HG03060 (cell line): ENCODE measurements at regions not wholly inside any gene's neighbourhood (a gene's known extent, or its start where the extent isn't known, plus 50 kb on each side); places are given as distances from the start of the nearest gene placed in this dataset.
"Not testable (repeated sequence)": the region's sequence is repeated elsewhere in the genome, so short reads cannot be mapped to it uniquely, and the experiment has no call there.

Experiments used
- ATAC-seq: cut with Tn5 transposase; IDR thresholded peaks from one replicate; pipeline ENCODE4 v1.9.1; 2021; ENCODE audit warnings: low read depth, moderate number of reproducible peaks; ENCODE audit not compliant: unreplicated experiment

DNA sequence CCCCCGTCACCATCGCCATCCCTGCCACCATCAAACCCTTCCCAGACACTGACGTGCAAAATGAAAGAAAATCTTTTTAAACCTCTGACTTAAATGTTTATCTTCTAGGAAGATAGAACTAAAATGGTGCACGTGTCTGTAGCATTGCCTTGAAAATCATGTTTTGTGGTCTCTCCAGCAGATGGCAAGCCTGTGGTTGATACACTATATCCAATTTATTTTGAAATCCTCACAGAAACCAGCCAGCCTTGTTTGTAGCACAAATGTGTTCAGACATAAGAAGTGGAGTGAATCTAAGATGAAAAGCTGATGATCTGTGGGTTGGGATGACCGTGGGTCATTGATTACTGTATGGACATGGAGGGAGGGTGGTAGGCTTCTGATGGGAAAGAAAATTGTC lies 436.2 kb upstream of the SMIM21 start:
- ATAC-seq: no peak

DNA sequence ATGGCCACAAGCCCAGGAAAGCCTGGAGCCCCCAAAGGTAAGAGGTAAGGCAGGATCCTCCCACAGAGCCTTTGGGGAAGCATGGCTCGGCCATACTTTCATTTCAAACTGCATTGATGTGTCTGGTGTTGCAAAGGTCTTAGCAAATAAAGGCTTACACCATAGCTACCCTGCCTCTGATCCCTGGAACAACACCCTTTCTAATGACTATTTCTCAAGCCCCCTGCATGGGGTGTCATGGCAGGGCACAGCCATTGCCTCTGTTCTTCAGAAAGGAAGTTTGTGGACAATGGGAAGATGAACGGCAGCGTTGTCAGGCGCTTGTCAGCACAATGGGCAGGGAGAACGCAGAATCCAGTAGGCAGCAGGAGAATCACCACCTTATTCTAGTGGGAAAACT lies 435.0 kb upstream of the SMIM21 start:
- ATAC-seq: no peak

DNA sequence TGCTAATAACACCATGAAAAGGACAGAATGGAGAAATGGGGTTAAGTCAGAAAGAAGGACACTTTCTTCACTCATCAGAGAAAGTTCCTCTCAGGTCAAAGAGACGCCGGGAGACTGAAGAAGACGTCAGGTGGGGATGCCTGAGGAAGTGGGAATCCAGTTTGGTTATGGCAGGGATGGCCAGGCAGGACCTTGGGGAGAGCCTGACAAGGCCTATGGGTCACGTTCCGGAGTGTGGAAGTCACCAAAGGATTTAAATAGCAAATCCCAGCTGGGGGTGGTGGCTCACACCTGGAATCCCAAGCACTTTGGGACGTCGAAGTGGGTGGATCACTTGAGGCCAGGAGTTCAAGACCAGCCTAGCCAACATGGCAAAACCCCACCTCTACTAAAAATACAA lies 432.7 kb upstream of the SMIM21 start:
- no peak for ATAC-seq

DNA sequence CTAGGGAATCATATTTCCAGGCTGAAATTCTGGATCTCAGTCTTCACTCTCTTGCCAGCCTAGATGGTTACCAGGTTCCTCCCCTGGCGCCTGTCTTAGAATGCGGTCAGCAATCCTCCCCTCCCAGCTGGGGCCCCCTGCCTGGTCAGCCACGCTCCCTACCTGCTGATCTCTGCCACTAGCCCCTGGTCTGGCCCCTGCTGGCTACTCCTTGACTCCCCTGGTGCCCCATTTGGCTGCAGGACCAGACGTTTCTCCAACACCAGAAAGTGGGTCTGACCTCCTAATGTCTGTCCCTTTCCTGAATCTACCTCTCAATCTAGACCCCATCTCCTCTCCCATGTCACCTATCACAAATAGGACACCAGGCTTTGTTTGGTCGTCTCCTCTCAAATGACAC lies 432.0 kb upstream of the SMIM21 start:
- no peak for ATAC-seq

DNA sequence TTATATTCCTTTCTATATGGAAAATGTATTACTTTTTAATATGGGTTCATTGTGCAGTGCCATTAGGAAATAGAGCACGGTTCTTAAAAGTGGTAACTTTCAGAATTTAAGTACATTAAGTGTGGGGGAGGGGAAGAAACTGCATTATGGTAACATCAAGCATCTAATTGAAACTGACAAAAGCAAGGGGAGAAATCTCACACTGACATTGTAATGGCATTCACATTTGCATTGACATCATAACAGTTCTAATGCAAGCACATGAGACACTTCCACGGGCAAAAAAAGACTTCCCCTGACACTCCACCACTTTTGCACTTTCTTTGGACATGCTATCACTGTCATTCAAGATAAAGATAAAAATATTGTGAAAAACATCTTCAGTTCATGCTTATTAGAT lies 431.3 kb upstream of the SMIM21 start:
- no peak for ATAC-seq

DNA sequence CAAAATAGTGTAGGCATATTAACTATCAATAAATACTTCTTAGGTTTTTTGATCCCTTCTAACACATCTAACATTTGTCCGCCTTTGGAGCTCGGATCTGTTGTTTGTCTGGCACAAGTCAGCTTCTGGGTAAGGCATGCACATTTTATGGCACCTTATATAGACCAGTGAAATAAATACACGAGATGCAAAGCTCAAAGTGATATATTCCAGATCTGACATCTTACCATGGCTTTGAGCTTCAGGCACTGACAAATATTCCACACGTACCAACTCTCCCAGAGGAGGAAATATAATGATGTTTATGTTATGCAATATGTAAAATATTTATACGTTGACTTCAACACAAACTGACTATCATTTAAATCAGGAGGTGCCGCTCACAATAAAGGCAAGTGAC lies 430.1 kb upstream of the SMIM21 start:
- no peak for ATAC-seq

DNA sequence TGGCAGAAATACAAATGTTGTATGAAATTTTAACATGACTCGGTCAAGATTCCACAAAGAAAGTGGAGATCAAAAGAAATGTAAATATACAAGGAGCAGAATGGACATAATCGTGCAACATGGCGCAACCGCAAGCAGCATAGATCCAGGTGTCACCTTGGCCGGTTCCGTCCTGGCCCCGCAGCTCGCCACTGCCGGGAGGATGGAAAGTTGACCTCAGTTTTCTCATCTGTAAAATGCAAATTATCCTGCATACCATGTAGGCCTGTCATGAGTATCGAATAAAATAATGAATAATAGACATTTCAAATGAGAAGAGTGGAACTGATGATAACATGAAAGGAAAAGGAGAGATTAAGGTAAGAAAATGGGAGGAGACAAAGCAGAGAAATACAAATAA lies 427.3 kb upstream of the SMIM21 start:
- no peak for ATAC-seq

DNA sequence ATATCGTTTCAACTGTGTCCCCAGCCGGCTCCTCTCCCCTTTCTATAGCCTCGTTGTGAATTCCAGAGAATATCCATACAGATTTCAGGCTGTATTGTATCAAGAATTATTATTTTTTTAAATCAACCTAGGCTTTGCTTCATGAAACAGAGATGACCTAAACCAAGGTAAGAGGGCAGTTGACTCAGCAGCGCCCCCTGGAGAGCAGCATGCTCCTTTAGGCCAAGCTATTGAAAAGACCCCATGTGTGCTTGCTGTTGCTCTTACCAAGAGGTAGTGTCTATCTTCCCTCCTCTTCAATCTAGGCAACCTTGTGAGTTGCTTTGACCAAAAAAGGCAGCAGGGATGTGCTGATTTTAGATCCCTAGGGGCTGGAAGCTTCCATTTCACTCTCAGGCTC lies 426.7 kb upstream of the SMIM21 start:
- no peak for ATAC-seq

DNA sequence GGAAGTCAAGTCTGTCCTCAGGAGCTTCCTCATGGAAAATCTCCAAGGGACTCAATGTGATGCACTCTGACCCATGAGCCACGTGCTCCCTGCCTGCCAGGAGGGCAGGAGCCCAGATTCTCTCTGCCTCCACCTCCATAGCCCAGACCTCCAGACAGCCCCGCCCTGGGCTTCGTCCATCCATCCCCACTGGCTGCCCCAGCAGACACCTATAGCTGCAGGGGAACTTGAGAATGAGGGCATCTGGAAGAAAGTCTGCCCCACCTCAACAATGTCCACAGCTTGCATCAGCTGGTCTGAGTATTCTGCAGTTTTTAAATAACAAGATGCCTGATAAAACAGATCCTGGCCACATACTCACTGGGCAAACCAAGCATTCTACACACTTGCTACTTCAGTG lies 418.8 kb upstream of the SMIM21 start:
- ATAC-seq: no peak

DNA sequence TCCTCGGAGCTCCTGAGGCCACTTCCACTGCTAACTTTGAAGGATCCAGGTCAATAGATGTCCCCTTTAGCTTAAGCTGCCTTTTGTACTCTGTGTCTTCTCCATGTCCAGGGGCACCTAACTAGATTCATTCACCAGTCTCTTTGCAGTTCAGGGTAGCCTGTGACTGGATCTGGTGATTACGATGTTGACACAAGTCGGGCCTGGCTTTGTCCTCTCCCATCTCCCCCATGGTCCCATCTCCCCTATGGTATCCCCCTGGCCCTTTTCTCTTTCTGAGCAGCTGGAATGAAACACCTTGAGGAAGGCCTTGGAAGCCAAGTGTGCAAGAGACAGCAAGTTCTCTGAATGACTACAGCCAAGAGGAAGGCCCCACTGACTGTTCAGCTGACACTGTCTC lies 417.9 kb upstream of the SMIM21 start:
- ATAC-seq: no peak

DNA sequence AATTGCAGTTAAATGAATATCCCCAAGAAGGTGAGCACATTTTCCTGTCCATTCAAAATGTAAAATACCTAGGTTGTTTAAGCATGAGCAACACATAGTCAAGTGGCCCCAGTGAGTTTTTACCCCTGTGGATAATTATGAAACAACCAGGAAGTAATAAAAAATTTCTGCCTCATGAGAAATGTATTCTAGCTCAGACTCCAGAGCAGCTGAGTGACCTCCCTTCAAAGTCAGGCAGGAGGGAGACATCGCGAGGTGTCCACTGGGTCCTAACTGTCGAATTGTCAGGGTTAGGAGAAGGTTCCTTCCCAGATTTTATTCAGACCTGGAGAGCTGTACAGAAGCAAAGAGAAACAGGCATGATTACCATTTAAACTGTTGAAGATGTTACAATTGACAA lies 416.6 kb upstream of the SMIM21 start:
- ATAC-seq: no peak

DNA sequence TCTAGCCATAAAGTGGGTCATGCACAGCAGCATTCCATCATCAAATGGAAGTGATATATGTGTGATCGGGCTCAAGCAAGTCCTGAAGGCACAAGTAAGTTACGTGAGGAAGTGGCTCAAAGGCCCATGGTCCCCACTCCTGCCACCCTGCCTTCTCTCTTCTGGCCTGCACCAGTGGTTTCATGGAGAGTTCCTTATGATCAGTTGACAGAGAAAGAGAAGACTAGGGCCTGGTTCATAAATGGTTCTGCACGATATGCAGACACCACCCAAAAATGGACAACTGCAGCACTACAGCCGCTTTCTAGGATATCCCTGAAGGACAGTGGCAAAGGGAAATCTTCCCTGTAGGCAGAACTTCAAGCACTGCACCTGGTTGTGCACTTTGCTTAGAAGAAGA lies 412.6 kb upstream of the SMIM21 start:
- no peak for ATAC-seq

DNA sequence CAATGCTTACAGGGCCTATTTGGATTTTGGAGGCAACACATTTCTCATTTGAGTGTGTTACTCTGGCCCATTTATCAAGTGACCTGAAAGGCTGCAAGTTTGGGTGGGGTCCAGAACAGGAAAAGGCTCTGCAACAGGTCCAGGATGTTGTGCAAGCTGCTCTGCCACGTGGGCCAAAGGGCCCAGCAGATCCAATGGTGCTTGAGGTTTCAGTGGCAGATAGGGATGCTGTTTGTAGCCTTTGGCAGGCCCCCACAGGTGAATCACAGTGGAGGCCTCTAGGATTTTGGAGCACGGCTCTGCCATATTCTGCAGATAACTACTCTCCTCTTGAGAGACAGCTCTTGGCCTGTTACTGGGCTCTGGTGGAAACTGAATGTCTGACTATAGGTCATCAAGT lies 412.2 kb upstream of the SMIM21 start:
- ATAC-seq: not testable (repeated sequence)

DNA sequence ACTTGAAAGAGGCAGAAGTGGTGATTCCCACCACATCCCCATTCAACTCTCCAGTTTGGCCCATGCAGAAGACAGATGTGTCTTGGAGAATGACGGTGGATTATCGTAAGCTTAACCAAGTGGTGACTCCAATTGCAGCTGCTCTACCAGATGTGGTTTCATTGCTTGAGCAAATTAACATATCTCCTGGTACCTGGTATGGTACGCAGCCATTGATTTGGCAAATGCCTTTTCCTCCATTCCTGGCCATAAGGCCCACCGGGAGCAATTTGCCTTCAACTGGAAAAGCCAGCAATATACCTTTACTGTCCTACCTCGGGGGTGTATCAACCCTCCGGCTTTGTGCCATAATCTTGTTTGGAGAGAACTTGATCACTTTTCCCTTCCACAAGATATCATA lies 411.5 kb upstream of the SMIM21 start:
- no peak for ATAC-seq

DNA sequence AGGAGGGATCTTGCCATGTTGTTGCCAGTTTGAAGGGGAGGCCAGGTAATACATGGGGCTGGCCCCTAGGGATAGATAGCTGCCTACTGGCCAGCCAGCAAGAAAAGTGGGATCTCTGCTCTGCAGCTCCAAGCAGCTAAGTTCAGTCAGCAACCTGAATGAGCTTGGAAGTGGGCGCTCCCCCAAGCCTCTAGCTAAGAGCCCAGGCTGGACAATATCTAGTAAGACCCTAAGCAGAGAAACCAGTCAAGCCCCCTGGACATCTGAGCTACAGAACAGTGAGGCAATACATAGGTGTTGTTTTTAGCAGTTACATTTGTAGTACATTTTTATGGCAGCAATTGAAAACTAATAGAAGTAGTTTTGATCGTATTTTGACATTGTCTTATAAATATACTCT lies 409.8 kb upstream of the SMIM21 start:
- no peak for ATAC-seq

DNA sequence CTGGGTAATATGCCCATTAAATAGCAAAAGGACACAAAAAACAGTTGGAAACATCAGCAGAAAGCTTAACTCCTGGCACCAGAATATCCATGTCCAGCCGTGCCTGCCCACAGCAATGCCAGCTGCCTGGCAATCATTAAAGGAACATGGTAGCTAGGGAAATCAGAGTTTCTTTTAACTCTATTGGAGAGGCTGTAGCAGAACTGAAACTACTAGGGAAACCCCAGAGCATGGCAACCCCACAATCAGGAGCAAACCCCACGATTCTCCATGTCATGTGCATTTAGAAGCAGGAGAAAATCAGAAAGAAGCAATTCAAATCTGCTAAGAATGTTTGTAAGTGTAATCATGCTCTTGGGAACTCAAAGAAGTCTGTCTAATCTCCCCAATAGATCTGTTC lies 409.0 kb upstream of the SMIM21 start:
- ATAC-seq: no peak

DNA sequence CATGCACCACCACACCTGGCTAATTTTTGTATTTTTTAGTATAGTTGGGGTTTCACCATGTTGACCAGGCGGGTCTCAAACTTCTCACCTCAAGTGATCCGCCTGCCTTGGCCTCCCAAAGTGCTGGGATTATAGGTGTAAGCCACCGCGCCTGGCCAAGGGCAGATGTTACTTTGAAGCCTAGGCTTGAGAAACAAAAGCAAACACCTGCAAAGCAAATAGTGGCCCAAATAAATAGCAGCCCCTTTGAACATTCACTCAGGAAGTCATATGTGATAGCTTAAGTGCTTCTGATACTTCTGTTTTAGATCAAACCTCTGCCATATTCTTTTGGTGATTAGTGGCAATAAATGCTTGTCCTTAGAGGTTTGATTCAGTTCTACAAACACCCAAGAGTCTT lies 404.5 kb upstream of the SMIM21 start:
- ATAC-seq: no peak

DNA sequence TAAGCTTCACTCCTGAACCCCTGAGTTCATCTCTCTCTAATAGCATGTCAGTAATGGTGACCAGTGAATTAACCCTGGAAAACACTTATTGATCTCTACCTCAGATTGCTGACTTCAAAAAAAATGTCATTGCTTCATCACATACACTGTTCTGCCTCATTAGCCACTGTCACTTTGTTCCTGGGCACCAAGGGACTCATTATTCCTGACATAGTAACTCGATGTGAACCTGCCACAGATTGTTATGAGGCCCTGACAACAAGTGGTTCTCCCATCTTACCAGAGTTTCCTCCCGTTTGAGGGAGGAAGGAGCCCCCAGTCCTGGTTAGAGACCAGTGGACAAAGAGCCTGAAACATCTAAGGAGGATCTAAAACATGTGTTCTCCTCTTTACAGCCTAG lies 403.3 kb upstream of the SMIM21 start:
- no peak for ATAC-seq

DNA sequence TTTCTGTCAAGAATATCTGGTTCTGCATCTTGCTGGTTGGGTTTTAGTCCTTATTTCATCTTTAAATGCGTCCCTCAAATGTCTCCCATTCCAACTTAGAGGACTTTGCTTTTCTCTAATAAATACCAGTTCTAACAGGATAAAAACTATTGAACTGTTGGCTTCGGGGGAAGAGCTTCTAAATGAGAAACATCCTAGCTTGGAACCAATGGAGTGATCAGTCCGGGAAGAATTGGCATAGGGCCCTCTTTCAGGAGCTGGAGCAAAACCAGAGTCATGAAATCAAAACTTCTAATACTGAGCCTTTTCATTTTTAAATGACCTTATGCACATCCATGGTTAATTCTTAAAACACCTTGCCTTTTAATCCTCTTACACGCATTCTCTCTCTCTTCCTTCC lies 401.6 kb upstream of the SMIM21 start:
- no peak for ATAC-seq

DNA sequence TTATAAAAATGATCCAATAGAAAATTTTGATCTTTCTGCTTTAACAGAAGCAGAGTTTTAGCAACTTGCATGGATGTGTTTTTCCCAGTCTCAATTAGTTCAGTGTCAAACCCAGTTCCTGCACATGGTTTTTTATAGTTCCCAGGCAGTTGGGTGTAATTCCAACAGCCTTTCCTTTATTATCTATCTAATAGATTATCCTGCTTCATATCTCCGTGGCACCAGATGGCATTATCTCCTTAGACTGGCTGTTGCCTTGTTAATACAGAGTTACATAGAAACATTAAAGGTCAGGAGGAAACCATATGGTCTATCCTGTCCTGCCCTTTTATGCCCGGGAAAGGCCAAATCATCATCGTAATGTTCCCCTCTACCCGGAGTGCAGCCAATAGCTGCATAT lies 400.9 kb upstream of the SMIM21 start:
- no peak for ATAC-seq

DNA sequence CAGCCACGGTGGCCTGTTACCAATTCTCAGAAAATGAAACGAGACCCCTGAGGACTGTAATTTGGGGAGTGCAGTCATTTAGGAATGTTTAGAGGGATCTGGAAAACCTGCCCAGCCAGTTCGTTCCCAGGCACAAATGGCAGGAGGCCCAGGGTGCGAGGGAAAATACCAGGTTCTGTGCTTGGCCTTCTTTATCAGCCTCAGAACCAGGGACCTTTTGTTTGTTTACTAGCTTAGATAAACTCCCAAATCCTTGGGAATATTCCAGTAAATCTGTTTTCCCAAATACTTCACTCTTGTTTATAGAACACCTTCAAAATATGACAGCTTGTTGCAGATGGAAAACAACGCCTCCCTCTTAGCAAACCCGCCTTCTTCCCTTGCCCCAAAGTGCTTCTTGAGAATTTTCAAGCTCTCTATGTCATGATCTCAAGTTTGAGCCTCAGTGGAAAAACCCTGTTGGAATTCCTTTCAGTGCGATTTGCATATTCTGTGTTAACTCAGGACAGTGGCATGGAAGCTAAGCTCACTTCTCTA lies 400.3 kb upstream of the SMIM21 start:
- no peak for ATAC-seq

DNA sequence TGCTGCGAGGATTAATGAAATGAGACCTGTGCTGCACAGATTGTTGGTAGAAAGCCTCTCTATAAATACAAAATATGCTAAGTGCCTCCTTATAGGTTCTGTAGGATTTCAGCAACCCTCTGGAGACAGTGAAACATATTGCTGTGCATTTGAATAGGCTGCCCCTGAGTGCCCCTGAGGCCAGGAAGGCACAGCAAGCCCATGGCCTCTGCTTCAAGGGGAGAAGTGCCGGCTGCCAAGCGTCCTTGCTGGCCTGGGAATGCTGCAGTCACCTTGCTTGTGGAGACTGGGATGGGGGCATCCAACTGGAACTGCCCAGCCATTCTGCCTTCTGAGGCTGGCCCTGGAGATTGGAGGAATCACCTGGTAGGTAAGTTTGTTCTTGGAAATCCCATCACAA lies 397.2 kb upstream of the SMIM21 start:
- no peak for ATAC-seq

DNA sequence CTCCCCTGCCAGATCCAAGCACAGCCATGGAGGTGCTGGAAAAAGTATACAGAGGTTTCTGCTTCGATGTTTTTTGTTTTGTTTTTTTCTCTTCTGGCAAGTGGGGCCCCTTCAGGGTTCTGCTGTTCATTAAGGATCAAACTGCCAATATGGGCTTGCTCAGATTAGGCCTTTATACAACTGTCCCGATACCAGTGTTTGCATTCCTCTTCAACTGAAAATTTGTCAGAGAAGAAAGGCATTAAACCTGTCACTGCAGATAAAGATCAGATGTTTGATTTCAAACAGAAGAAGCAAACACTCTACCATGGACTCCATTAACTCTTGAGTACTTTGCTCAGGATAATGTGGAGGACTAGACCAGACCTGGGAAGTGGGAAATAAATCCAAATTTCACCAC lies 396.0 kb upstream of the SMIM21 start:
- ATAC-seq: no peak

DNA sequence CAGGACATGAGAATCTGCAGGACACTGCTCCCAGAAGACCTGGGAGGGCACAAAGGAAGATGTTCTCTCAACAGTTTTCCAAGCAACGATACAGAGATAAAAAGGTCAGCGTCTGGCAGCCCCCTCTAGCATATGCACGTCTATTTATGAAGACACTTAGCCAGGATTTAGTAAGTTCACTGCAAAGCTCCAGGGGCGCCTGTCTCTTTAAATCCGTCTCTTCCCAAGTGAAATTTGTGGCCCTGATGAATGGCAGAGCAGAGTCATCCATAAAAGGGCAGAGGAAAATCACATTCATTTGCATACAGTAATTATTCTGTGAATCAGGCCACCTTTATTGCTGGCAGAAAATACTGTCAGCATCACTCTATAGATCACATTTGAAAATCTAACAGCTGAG lies 390.9 kb upstream of the SMIM21 start:
- ATAC-seq: no peak
